ENCODE measurements at regions not wholly inside any gene's neighbourhood (a gene's known extent, or its start where the extent isn't known, plus 50 kb on each side); places are given as distances from the start of the nearest gene placed in this dataset.

DNA sequence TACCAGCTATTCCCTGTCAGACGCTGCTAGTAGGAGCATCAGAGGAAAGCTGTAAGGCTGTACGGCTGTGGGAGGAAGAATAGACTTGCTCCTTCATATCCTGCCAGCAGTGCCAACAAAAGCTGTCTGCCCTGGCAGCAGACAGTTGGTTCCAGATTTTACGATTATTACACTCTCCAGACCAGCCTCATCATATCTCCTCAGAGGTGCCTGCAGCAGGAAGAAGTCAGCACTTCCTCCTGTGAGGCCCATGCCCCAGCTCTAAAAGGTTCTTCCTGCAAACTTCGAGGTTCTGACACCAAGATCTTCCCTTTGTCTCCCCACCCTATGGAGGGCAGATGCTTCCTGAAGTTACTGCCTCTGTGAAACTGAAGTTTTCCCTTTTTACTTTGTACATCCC, 537.7 kb upstream of the PKDCC start:
- no peaks in the 10 kb centered on the region for H3K36me3 Mint-ChIP-seq (ENCODE audit: insufficient read depth in 2 of 2)
- ATAC-seq (replicated peaks in 1 of 2), result no peak
- no peaks in the 10 kb centered on the region for H3K27me3 Mint-ChIP-seq (ENCODE audit: low read depth)
- H3K9me3 Mint-ChIP-seq, result peaks cover 1 to 2% of the 10 kb centered on the region in 2 donors
- H3K4me1 Mint-ChIP-seq (ENCODE audit: low read depth), result no peaks in the 10 kb centered on the region
- no peak overlapping the region for H3K27ac Mint-ChIP-seq
- no peak overlapping the region for H3K4me3 Mint-ChIP-seq
- no peak for DNase-seq

DNA sequence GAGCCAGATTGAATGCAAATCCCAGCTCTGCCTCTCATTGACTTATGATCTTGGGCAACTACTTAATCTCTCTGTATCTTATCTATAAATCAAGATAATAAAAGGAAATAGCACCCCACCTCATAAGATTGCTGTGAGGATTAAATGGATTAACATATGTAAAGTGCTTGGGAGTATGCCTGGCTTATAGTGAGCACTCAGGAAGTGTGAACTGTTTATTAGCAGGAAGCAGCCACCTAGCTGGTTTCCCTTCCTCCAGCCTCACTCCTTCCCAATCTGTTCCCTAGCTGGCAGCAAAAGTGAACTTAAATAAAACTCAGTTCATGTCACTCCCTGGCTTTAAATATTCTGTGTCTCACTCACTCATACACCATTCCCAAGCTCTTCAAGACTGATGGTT, 526.6 kb upstream of the PKDCC start:
- no peaks in the 10 kb centered on the region for H3K4me1 Mint-ChIP-seq (ENCODE audit: low read depth)
- no peak overlapping the region for H3K4me3 Mint-ChIP-seq
- H3K36me3 Mint-ChIP-seq (ENCODE audit: insufficient read depth in 2 of 2), result no peaks in the 10 kb centered on the region
- DNase-seq (no peak), ATAC-seq (replicated peaks in 1 of 2) (no peak)
- H3K27me3 Mint-ChIP-seq (ENCODE audit: low read depth), result no peaks in the 10 kb centered on the region
- no peak overlapping the region for H3K27ac Mint-ChIP-seq
- peaks cover 2 to 4% of the 10 kb centered on the region in 2 donors for H3K9me3 Mint-ChIP-seq

DNA sequence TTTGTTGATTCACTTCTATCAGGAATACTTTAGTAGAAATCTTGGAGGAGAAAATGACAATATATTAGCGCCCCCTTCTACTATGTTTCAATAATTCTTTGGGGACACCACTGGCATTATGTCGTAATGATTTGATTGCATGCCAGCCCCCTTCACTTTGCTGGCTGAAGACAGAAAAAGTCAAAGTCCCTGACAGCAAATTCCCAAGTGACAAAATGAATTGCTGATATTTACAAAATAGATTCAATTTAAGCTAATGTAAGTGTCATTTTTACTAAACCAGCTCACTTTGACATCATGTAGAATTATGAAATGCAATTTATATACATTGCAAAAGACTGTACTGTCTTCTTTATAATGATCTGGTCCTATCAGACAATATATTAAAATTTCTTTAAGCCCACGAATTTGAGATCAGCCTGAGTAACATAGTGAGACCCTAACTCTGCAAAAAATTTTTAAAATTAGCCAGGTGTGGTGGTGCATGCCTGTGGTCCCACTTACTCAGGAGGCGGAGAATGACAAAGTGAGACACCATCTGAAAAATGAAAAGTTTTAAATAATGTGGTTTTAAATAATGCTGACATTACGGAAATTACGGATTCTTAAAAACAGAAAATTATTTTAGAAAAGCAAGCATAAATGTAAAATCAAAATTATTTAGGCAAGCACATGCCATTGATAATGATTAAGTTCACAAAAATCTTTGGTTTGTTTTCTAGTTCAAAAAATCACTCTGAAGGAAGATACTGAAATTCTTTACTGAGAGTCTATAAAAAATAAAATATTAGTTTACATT, 520.1 kb upstream of the PKDCC start:
- H3K9me3 Mint-ChIP-seq, result peaks cover 0 to 6% of the 10 kb centered on the region in 2 donors

DNA sequence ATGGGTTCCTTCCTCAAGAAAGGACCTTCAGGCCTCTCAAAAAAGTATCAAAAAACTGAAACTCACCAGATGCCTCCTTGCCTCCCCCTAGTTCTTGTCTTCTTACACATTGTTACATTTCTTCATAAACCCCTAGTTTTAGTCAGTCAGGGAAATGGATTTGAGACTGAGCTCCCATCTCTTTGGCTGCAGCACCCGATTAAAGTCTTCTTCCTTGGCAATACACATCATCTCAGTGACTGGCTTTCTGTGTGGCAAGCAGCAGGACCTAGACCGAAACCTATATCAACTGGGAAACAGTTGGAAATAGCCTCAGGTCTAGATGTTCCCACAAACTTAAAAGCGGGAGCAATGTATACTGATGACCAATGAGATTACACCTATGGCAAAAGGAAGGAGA, 512.2 kb upstream of the PKDCC start:
- Mint-ChIP-seq H3K27ac (no peak overlapping the region), H3K9me3 (peaks cover 2 to 4% of the 10 kb centered on the region in 2 donors), H3K4me1 (ENCODE audit: low read depth) (no peaks in the 10 kb centered on the region), H3K4me3 (no peak overlapping the region), H3K27me3 (ENCODE audit: low read depth) (no peaks in the 10 kb centered on the region), H3K36me3 (ENCODE audit: insufficient read depth in 2 of 2) (no peaks in the 10 kb centered on the region)
- ATAC-seq (replicated peaks in 1 of 2) (no peak), DNase-seq (no peak)

More for the DNA sequence above, 520.1 kb upstream of the PKDCC start:
- ATAC-seq (replicated peaks in 1 of 2) (no peak), DNase-seq (no peak)
- Mint-ChIP-seq H3K27me3 (ENCODE audit: low read depth) (no peaks in the 10 kb centered on the region), H3K36me3 (ENCODE audit: insufficient read depth in 2 of 2) (no peaks in the 10 kb centered on the region), H3K27ac (no peak overlapping the region), H3K4me1 (ENCODE audit: low read depth) (no peaks in the 10 kb centered on the region), H3K4me3 (no peak overlapping the region)

DNA sequence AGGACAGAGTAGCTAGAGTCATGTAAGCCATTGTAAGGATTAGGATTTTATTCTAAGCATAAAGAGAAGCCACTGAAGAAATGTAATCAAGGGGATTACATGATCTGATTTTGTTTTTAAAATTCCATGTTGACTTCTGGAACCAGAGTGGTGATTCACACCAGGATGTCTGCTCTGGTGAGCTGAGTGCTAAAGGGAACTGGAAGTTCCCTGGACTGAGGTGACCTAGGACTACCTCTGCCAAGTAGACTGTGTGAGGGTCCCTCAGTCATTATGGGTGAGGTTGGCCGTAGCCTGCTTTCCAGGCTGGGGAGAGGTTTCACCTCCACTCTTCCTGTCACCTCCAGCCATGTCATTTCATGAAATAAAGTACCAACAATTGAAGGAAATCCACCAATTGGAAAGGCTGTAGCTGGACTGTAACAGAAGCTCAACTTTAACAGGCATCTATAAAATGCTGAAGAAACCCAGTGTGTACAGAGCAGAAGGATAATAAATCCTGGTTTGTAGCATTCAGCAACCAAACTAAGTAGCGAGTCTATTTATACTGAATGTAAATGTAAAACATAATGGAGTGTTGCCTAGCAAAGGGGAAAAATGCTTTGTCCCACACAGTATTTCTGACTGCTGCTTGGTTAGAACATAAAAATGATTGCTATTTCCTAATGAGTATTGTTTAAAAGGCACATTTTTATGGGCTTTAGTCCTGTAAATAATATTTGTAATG, 507.4 kb upstream of the PKDCC start:
- H3K27ac Mint-ChIP-seq, result no peak overlapping the region
- no peak for DNase-seq
- H3K27me3 Mint-ChIP-seq (ENCODE audit: low read depth), result no peaks in the 10 kb centered on the region
- ATAC-seq (replicated peaks in 1 of 2), result no peak
- no peaks in the 10 kb centered on the region for H3K4me1 Mint-ChIP-seq (ENCODE audit: low read depth)
- peaks cover 0 to 2% of the 10 kb centered on the region in 2 donors for H3K9me3 Mint-ChIP-seq
- H3K36me3 Mint-ChIP-seq (ENCODE audit: insufficient read depth in 2 of 2), result no peaks in the 10 kb centered on the region
- H3K4me3 Mint-ChIP-seq, result no peak overlapping the region

GRCh38 chr2:41543726-41544125, 504.1 kb upstream of the PKDCC start:
- no peaks in the 10 kb centered on the region for H3K9me3 Mint-ChIP-seq
- no peak overlapping the region for H3K4me3 Mint-ChIP-seq
- no peaks in the 10 kb centered on the region for H3K4me1 Mint-ChIP-seq (ENCODE audit: low read depth)
- H3K27me3 Mint-ChIP-seq (ENCODE audit: low read depth), result no peaks in the 10 kb centered on the region
- H3K27ac Mint-ChIP-seq, result no peak overlapping the region
- no peak for ATAC-seq (replicated peaks in 1 of 2)
- DNase-seq, result no peak
- H3K36me3 Mint-ChIP-seq (ENCODE audit: insufficient read depth in 2 of 2), result no peaks in the 10 kb centered on the region

GRCh38 chr2:41544709-41545108, 503.1 kb upstream of the PKDCC start:
- no peaks in the 10 kb centered on the region for H3K4me1 Mint-ChIP-seq (ENCODE audit: low read depth)
- H3K4me3 Mint-ChIP-seq, result no peak overlapping the region
- DNase-seq, result no peak
- H3K27ac Mint-ChIP-seq, result no peak overlapping the region
- H3K9me3 Mint-ChIP-seq, result no peaks in the 10 kb centered on the region
- no peaks in the 10 kb centered on the region for H3K27me3 Mint-ChIP-seq (ENCODE audit: low read depth)
- no peak for ATAC-seq (replicated peaks in 1 of 2)
- H3K36me3 Mint-ChIP-seq (ENCODE audit: insufficient read depth in 2 of 2), result no peaks in the 10 kb centered on the region

- Mint-ChIP-seq H3K9me3 (no peaks in the 10 kb centered on the region), H3K27ac (no peak overlapping the region), H3K4me1 (ENCODE audit: low read depth) (no peaks in the 10 kb centered on the region), H3K36me3 (ENCODE audit: insufficient read depth in 2 of 2) (no peaks in the 10 kb centered on the region), H3K4me3 (no peak overlapping the region), H3K27me3 (ENCODE audit: low read depth) (no peaks in the 10 kb centered on the region)
- DNase-seq (no peak), ATAC-seq (replicated peaks in 1 of 2) (no peak)
Measured at GRCh38 chr2:41546031-41546430, 501.8 kb upstream of the PKDCC start.

DNA sequence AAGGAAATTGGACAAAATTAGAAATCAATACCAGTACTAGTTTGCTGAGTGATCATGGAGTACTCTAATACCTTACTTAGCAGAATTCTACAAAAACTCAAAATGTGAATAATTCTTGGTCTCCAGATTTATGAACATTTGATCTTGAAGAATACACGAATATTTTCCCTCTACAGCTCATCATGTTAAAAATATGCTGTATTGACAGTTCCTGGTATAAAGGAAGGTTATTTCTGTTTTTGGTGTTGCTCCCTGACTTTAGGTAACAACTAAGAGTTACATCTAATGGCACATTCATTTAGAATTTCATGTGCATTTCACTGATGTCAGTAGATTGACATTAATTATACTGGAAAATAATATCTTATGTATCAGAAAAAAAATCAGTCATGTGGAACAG, 479.2 kb upstream of the PKDCC start:
- no peaks in the 10 kb centered on the region for H3K4me1 Mint-ChIP-seq (ENCODE audit: low read depth)
- H3K36me3 Mint-ChIP-seq (ENCODE audit: insufficient read depth in 2 of 2), result no peaks in the 10 kb centered on the region
- DNase-seq (no peak), ATAC-seq (replicated peaks in 1 of 2) (no peak)
- no peaks in the 10 kb centered on the region for H3K9me3 Mint-ChIP-seq
- H3K27ac Mint-ChIP-seq, result no peak overlapping the region
- no peaks in the 10 kb centered on the region for H3K27me3 Mint-ChIP-seq (ENCODE audit: low read depth)
- no peak overlapping the region for H3K4me3 Mint-ChIP-seq

GRCh38 chr2:41572154-41572553, 475.7 kb upstream of the PKDCC start:
- Mint-ChIP-seq H3K4me3 (no peak overlapping the region), H3K9me3 (no peaks in the 10 kb centered on the region)
- ATAC-seq (replicated peaks in 1 of 2), result no peak

GRCh38 chr2:41576423-41576822, 471.4 kb upstream of the PKDCC start:
- H3K27ac Mint-ChIP-seq, result no peak overlapping the region
- ATAC-seq (replicated peaks in 1 of 2), result no peak
- no peaks in the 10 kb centered on the region for H3K4me1 Mint-ChIP-seq (ENCODE audit: low read depth)
- H3K4me3 Mint-ChIP-seq, result no peak overlapping the region
- H3K27me3 Mint-ChIP-seq (ENCODE audit: low read depth), result no peaks in the 10 kb centered on the region
- no peaks in the 10 kb centered on the region for H3K36me3 Mint-ChIP-seq (ENCODE audit: insufficient read depth in 2 of 2)
- no peak for DNase-seq
- H3K9me3 Mint-ChIP-seq, result no peaks in the 10 kb centered on the region

More at GRCh38 chr2:41572154-41572553, 475.7 kb upstream of the PKDCC start:
- no peak for DNase-seq
- H3K27ac Mint-ChIP-seq, result no peak overlapping the region
- H3K36me3 Mint-ChIP-seq (ENCODE audit: insufficient read depth in 2 of 2), result no peaks in the 10 kb centered on the region
- H3K4me1 Mint-ChIP-seq (ENCODE audit: low read depth), result no peaks in the 10 kb centered on the region
- no peaks in the 10 kb centered on the region for H3K27me3 Mint-ChIP-seq (ENCODE audit: low read depth)

DNA sequence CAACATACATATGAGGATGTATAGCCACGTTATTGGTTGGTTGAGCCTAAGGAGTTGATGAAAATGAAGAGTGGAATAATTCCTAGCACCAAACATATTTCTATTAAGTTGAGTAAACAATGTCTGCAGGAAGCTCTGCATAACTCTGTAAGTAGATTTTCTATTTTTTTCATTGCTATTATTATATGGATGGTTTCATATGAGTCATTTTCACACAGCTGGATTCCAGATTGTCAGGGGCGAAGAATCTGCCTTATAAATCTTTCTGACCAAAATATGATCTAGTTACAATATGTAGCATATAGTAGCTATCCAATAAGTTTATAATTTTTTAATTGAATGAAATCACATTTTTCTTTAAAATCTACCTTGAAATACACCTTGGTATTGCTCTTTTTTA, 468.0 kb upstream of the PKDCC start:
- Mint-ChIP-seq H3K4me3 (no peak overlapping the region), H3K9me3 (peaks cover 9 to 12% of the 10 kb centered on the region in 2 donors), H3K27ac (no peak overlapping the region), H3K36me3 (ENCODE audit: insufficient read depth in 2 of 2) (peaks cover 2 to 4% of the 10 kb centered on the region in 2 donors), H3K4me1 (ENCODE audit: low read depth) (no peaks in the 10 kb centered on the region), H3K27me3 (ENCODE audit: low read depth) (no peaks in the 10 kb centered on the region)
- DNase-seq (no peak), ATAC-seq (replicated peaks in 1 of 2) (no peak)

GRCh38 chr2:41580806-41581205, 467.0 kb upstream of the PKDCC start:
- Mint-ChIP-seq H3K27ac (no peak overlapping the region), H3K36me3 (ENCODE audit: insufficient read depth in 2 of 2) (peaks cover 2 to 6% of the 10 kb centered on the region in 2 donors), H3K27me3 (ENCODE audit: low read depth) (no peaks in the 10 kb centered on the region), H3K4me3 (no peak overlapping the region), H3K9me3 (peaks cover 10 to 15% of the 10 kb centered on the region in 2 donors), H3K4me1 (ENCODE audit: low read depth) (no peaks in the 10 kb centered on the region)
- DNase-seq (no peak), ATAC-seq (replicated peaks in 1 of 2) (no peak)

All from activated T-cell treated with anti-CD3 and anti-CD28 coated beads, Interleukin-2, amount 50 U/mL, for 72 hours (primary cell).